Activated T-helper 1 cell treated with anti-CD3 and anti-CD28 coated beads, Interleukin-12 subunit alpha, Interleukin-12 subunit beta, Interleukin-2, Interleukin-4 antibody, amounts not matched to agents 30 ng/mL and 10 ng/mL and 1 ng/mL, durations not matched to agents 14 hours and 24 hours and 36 hours (primary cell): ENCODE measurements at regions not wholly inside any gene's neighbourhood (a gene's known extent, or its start where the extent isn't known, plus 50 kb on each side); places are given as distances from the start of the nearest gene placed in this dataset.
"Not testable (repeated sequence)": the region's sequence is repeated elsewhere in the genome, so short reads cannot be mapped to it uniquely, and the experiment has no call there.

ENCODE experiments used
- DNase-seq: peaks from one replicate; pipeline ENCODE4 v3.0.0; 2021; ENCODE audit warnings: low spot score
- H3K27ac Mint-ChIP-seq: one replicate; pipeline ENCODE4 v1.8.0; 2021; ENCODE audit warnings: mild to moderate bottlenecking, mixed read lengths
- H3K27me3 Mint-ChIP-seq: one replicate; pipeline ENCODE4 v1.8.0; 2022; ENCODE audit warnings: mild to moderate bottlenecking, moderate library complexity, mixed read lengths; ENCODE audit not compliant: insufficient read depth
- H3K36me3 Mint-ChIP-seq: one replicate; pipeline ENCODE4 v1.8.0; 2021; ENCODE audit warnings: low read depth, mixed read lengths
- H3K4me1 Mint-ChIP-seq: one replicate; pipeline ENCODE4 v1.8.0; 2021; ENCODE audit warnings: low read depth, mixed read lengths
- H3K4me3 Mint-ChIP-seq: one replicate; pipeline ENCODE4 v1.8.0; 2021; ENCODE audit warnings: mild to moderate bottlenecking, moderate library complexity, mixed read lengths
- H3K9me3 Mint-ChIP-seq: one replicate; pipeline ENCODE4 v1.8.0; 2021; ENCODE audit warnings: mixed read lengths
- intact Hi-C: fragments of 100-400 bp; cut with micrococcal nuclease; formaldehyde crosslinking; loops from one replicate; pipeline ENCODE4 v1.15.1; 2024

- intact Hi-C loops: no loop called here
- Mint-ChIP-seq H3K27me3 (peaks cover 5% of the 10 kb centered on the region), H3K4me3 (no peak overlapping the region), H3K36me3 (no peaks in the 10 kb centered on the region), H3K27ac (no peak overlapping the region), H3K4me1 (peaks cover 14% of the 10 kb centered on the region), H3K9me3 (no peaks in the 10 kb centered on the region)
- DNase-seq: no peak
These were observed 200.1 kb downstream of the BCL11A start for GRCh38 chr2:60353406-60353800.

GRCh38 chr2:60352491-60353405, 200.7 kb downstream of the BCL11A start:
- DNase-seq: no peak
- Mint-ChIP-seq H3K27me3 (peaks cover 5% of the 10 kb centered on the region), H3K4me3 (no peak overlapping the region), H3K9me3 (no peaks in the 10 kb centered on the region), H3K27ac (no peak overlapping the region), H3K4me1 (peaks cover 14% of the 10 kb centered on the region), H3K36me3 (no peaks in the 10 kb centered on the region)
- intact Hi-C loops: no loop called here

- intact Hi-C loops: no loop called here
- DNase-seq: no peak
- Mint-ChIP-seq H3K4me1 (peaks cover 14% of the 10 kb centered on the region), H3K27me3 (peaks cover 5% of the 10 kb centered on the region), H3K36me3 (no peaks in the 10 kb centered on the region), H3K4me3 (no peak overlapping the region), H3K27ac (no peak overlapping the region), H3K9me3 (no peaks in the 10 kb centered on the region)
These were observed 201.7 kb downstream of the BCL11A start for GRCh38 chr2:60351802-60352201.

GRCh38 chr2:60351321-60351720, 202.1 kb downstream of the BCL11A start:
- H3K4me1 Mint-ChIP-seq: peaks cover 10% of the 10 kb centered on the region
- H3K9me3 Mint-ChIP-seq: no peaks in the 10 kb centered on the region
- no peak for DNase-seq
- intact Hi-C loops: no loop called here
- no peak overlapping the region for H3K27ac Mint-ChIP-seq
- no peak overlapping the region for H3K4me3 Mint-ChIP-seq
- H3K27me3 Mint-ChIP-seq: peaks cover 5% of the 10 kb centered on the region
- no peaks in the 10 kb centered on the region for H3K36me3 Mint-ChIP-seq

- no peaks in the 10 kb centered on the region for H3K36me3 Mint-ChIP-seq
- no peak for DNase-seq
- peaks cover 5% of the 10 kb centered on the region for H3K4me1 Mint-ChIP-seq
These were observed 202.7 kb downstream of the BCL11A start for GRCh38 chr2:60350791-60351190.

GRCh38 chr2:60347781-60348180, 205.7 kb downstream of the BCL11A start:
- Mint-ChIP-seq H3K4me1 (no peaks in the 10 kb centered on the region), H3K27me3 (peaks cover 10% of the 10 kb centered on the region), H3K9me3 (no peaks in the 10 kb centered on the region), H3K4me3 (no peak overlapping the region), H3K36me3 (no peaks in the 10 kb centered on the region), H3K27ac (no peak overlapping the region)
- DNase-seq: no peak
- intact Hi-C loops: no loop called here

More at GRCh38 chr2:60350791-60351190, 202.7 kb downstream of the BCL11A start:
- Mint-ChIP-seq H3K27me3 (peaks cover 6% of the 10 kb centered on the region), H3K9me3 (no peaks in the 10 kb centered on the region), H3K27ac (no peak overlapping the region), H3K4me3 (no peak overlapping the region)
- intact Hi-C loops: no loop called here

GRCh38 chr2:60342491-60342890, 211.0 kb downstream of the BCL11A start:
- intact Hi-C loops, DNase-seq, H3K9me3 Mint-ChIP-seq: not testable (repeated sequence)

GRCh38 chr2:60341151-60341550, 212.3 kb downstream of the BCL11A start:
- peaks cover 14% of the 10 kb centered on the region for H3K27me3 Mint-ChIP-seq
- no peaks in the 10 kb centered on the region for H3K36me3 Mint-ChIP-seq
- no peak overlapping the region for H3K27ac Mint-ChIP-seq
- no peaks in the 10 kb centered on the region for H3K4me1 Mint-ChIP-seq
- DNase-seq: no peak
- H3K4me3 Mint-ChIP-seq: no peak overlapping the region
- intact Hi-C loops: no loop called here
- no peaks in the 10 kb centered on the region for H3K9me3 Mint-ChIP-seq

More at GRCh38 chr2:60342491-60342890, 211.0 kb downstream of the BCL11A start:
- H3K4me1 Mint-ChIP-seq, H3K36me3 Mint-ChIP-seq, H3K27ac Mint-ChIP-seq, H3K4me3 Mint-ChIP-seq: not testable (repeated sequence)
- peaks cover 12% of the 10 kb centered on the region for H3K27me3 Mint-ChIP-seq

- no peaks in the 10 kb centered on the region for H3K9me3 Mint-ChIP-seq
- no peak overlapping the region for H3K27ac Mint-ChIP-seq
- no peak for DNase-seq
- no peaks in the 10 kb centered on the region for H3K36me3 Mint-ChIP-seq
- peaks cover 8% of the 10 kb centered on the region for H3K27me3 Mint-ChIP-seq
- H3K4me1 Mint-ChIP-seq: no peaks in the 10 kb centered on the region
- no peak overlapping the region for H3K4me3 Mint-ChIP-seq
- intact Hi-C loops: no loop called here
These were observed 214.2 kb downstream of the BCL11A start for GRCh38 chr2:60339286-60339685.

- intact Hi-C loops: no loop called here
- no peak for DNase-seq
These were observed 216.3 kb downstream of the BCL11A start for GRCh38 chr2:60337142-60337497.

GRCh38 chr2:60336442-60337141, 216.9 kb downstream of the BCL11A start:
- no peaks in the 10 kb centered on the region for H3K36me3 Mint-ChIP-seq
- H3K4me1 Mint-ChIP-seq: no peaks in the 10 kb centered on the region
- no peak overlapping the region for H3K4me3 Mint-ChIP-seq
- intact Hi-C loops: no loop called here
- no peaks in the 10 kb centered on the region for H3K9me3 Mint-ChIP-seq
- DNase-seq: no peak
- H3K27me3 Mint-ChIP-seq: peaks cover 2% of the 10 kb centered on the region
- H3K27ac Mint-ChIP-seq: no peak overlapping the region

More at GRCh38 chr2:60337142-60337497, 216.3 kb downstream of the BCL11A start:
- Mint-ChIP-seq H3K4me3 (no peak overlapping the region), H3K4me1 (no peaks in the 10 kb centered on the region), H3K27me3 (peaks cover 6% of the 10 kb centered on the region), H3K27ac (no peak overlapping the region), H3K9me3 (no peaks in the 10 kb centered on the region), H3K36me3 (no peaks in the 10 kb centered on the region)

- Mint-ChIP-seq H3K4me3 (no peak overlapping the region), H3K27ac (no peak overlapping the region), H3K4me1 (no peaks in the 10 kb centered on the region), H3K27me3 (peaks cover 6% of the 10 kb centered on the region), H3K36me3 (no peaks in the 10 kb centered on the region), H3K9me3 (no peaks in the 10 kb centered on the region)
- no peak for DNase-seq
- intact Hi-C loops: no loop called here
These were observed 217.8 kb downstream of the BCL11A start for GRCh38 chr2:60335533-60336237.

- Mint-ChIP-seq H3K36me3 (no peaks in the 10 kb centered on the region), H3K27me3 (peaks cover 8% of the 10 kb centered on the region), H3K27ac (no peak overlapping the region), H3K4me1 (no peaks in the 10 kb centered on the region), H3K4me3 (no peak overlapping the region), H3K9me3 (no peaks in the 10 kb centered on the region)
- intact Hi-C loops: no loop called here
- DNase-seq: no peak
These were observed 218.8 kb downstream of the BCL11A start for GRCh38 chr2:60334610-60335009.
